ENCODE measurements at regions not wholly inside any gene's neighbourhood (a gene's known extent, or its start where the extent isn't known, plus 50 kb on each side); places are given as distances from the start of the nearest gene placed in this dataset.

DNA sequence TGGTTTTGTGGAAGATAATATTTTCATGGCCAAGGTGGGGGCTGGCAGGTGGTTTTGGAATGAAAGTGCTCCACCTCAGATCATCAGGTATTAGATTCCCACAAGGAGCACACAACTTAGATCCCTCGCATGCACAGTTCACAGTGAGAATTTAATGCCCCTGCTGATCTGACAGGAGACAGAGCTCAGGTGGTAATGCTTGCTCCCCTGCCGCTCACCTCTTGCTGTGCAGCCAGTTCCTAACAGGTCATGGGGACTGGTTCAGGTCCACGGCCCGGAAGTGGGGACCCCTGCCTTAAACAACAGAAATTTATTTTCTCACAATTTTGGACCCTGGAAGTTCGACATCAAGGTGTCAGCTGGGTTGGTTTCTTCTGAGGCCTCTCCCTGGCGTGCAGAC, 668.7 kb upstream of the ZNF608 start:
- H3K27me3 ChIP-seq (ENCODE audit: control insufficient read depth, insufficient read depth, low read length), result no peaks in the 10 kb centered on the region
- no peak for DNase-seq (ENCODE audit: low read depth, low spot score)
- no CpG with 5 or more reads among the region's 6 CpGs for WGBS (ENCODE audit: insufficient coverage, insufficient read length)
- H3K9me3 ChIP-seq (ENCODE audit: control insufficient read depth, insufficient read depth, low read length), result no peaks in the 10 kb centered on the region
- no peak overlapping the region for H3K4me3 ChIP-seq (ENCODE audit: low read length)
- H3K4me1 ChIP-seq (ENCODE audit: control insufficient read depth, insufficient read depth, low read length), result peaks cover 5% of the 10 kb centered on the region; the same call in 1 of the 2 replicates
- no peak overlapping the region for H3K27ac ChIP-seq (ENCODE audit: low read length)
- H3K36me3 ChIP-seq (ENCODE audit: control insufficient read depth, insufficient read depth, low read length), result no peaks in the 10 kb centered on the region

DNA sequence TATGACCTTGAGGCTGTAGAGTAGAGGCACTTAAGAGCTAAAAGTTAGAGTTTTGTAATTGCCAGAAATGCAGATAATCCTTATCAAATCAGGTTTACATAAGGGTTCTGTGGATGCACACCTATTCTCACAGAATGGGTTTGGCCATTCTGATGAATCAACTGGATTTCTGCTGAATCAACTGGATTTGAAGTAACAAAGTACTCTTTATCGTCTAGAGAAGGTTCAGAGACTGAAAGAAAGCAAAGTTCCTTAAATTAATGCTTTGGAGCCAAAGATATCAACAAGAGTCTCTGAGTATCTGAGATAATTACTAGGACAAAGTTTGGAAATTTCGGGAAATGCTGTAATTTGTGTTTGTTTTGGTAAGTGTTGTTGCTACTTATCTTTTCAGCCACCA, 669.6 kb upstream of the ZNF608 start:
- no peak overlapping the region for H3K27ac ChIP-seq (ENCODE audit: low read length)
- H3K36me3 ChIP-seq (ENCODE audit: control insufficient read depth, insufficient read depth, low read length), result no peaks in the 10 kb centered on the region
- no CpG with 5 or more reads among the region's 2 CpGs for WGBS (ENCODE audit: insufficient coverage, insufficient read length)
- DNase-seq (ENCODE audit: low read depth, low spot score), result no peak
- H3K27me3 ChIP-seq (ENCODE audit: control insufficient read depth, insufficient read depth, low read length), result no peaks in the 10 kb centered on the region
- H3K4me1 ChIP-seq (ENCODE audit: control insufficient read depth, insufficient read depth, low read length), result peaks cover 5% of the 10 kb centered on the region; the same call in 1 of the 2 replicates
- H3K9me3 ChIP-seq (ENCODE audit: control insufficient read depth, insufficient read depth, low read length), result no peaks in the 10 kb centered on the region
- no peak overlapping the region for H3K4me3 ChIP-seq (ENCODE audit: low read length)

DNA sequence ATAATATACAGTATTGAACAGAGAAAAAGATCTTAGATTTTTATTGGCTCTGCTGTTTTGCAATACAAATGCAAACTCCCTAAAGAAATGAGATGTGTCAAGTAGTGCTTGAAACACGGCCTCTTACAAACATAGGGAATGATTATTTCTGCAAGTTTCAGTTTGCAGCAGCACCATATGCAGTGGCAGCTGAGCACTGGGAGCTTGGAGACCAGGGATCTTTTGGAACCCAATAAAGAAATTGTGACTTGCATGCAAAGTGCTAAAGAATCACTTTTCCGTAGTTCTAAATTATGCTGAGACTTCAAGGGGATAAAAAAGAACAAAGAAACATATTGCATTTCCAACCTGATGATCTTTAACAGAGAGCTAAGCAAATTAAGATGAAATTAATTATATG, 674.6 kb upstream of the ZNF608 start:
- Histone ChIP-seq H3K36me3 (ENCODE audit: control insufficient read depth, insufficient read depth, low read length) (no peaks in the 10 kb centered on the region), H3K4me3 (ENCODE audit: low read length) (no peak overlapping the region), H3K4me1 (ENCODE audit: control insufficient read depth, insufficient read depth, low read length) (no peaks in the 10 kb centered on the region), H3K27ac (ENCODE audit: low read length) (no peak overlapping the region), H3K9me3 (ENCODE audit: control insufficient read depth, insufficient read depth, low read length) (no peaks in the 10 kb centered on the region), H3K27me3 (ENCODE audit: control insufficient read depth, insufficient read depth, low read length) (no peaks in the 10 kb centered on the region)
- no CpG with 5 or more reads among the region's 2 CpGs for WGBS (ENCODE audit: insufficient coverage, insufficient read length)
- no peak for DNase-seq (ENCODE audit: low read depth, low spot score)

DNA sequence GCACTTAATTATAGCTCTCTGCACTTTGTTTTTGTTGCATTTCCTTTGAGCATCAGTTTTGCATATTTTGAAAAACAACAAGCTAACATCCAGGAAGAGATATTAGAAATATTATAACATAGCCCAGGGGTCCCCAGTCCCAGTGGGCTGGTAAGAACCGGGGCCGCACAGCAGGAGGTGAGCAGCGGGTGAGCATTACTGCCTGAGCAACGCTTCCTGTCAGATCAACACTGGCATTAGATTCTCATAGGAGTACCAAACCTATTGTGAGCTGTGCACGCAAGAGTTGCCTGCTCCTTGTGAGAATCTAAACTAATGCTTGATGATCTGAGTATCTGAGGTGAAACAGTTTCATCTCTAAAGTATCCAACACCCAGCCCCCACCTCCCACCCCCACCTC, 675.9 kb upstream of the ZNF608 start:
- Histone ChIP-seq H3K27me3 (ENCODE audit: control insufficient read depth, insufficient read depth, low read length) (no peaks in the 10 kb centered on the region), H3K4me1 (ENCODE audit: control insufficient read depth, insufficient read depth, low read length) (no peaks in the 10 kb centered on the region), H3K4me3 (ENCODE audit: low read length) (no peak overlapping the region), H3K36me3 (ENCODE audit: control insufficient read depth, insufficient read depth, low read length) (no peaks in the 10 kb centered on the region), H3K27ac (ENCODE audit: low read length) (no peak overlapping the region), H3K9me3 (ENCODE audit: control insufficient read depth, insufficient read depth, low read length) (no peaks in the 10 kb centered on the region)
- DNase-seq (ENCODE audit: low read depth, low spot score), result no peak
- no CpG with 5 or more reads among the region's 5 CpGs for WGBS (ENCODE audit: insufficient coverage, insufficient read length)

DNA sequence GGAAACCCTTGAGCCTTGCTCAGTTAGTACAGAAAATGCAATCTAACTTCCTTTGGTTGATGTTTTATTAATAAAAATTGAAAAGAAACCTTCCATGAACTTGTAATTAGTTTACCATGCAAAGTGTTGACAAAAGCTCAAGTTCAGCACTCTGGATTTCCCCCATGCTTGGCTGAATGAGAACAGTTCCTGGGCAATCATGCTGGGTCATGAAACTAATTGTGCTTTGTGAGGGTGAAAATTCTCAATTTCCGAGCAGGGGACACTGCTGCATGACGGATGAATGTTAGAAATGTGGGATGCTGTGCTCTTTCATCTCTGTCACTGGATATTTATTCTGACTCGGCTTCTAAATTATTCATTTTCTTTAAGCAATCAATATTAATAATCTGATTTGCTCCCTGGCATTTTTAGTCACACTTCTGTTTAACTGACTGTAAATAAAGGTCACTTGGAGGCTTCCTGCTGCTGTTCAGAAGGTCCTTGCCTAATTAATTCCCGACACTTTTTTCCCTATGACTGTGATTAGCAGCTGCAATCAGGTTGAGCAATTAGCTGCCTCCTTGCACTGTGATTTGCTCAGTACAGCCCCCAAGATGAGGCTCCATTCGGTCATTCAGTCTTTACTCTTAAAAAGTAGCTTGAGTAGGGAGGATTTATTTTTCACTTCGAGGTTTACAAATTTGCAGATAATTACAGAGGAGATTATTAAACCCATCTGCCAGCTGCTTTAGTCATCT, 678.1 kb upstream of the ZNF608 start:
- no peaks in the 10 kb centered on the region for H3K4me1 ChIP-seq (ENCODE audit: control insufficient read depth, insufficient read depth, low read length)
- no peaks in the 10 kb centered on the region for H3K9me3 ChIP-seq (ENCODE audit: control insufficient read depth, insufficient read depth, low read length)
- no peak overlapping the region for H3K4me3 ChIP-seq (ENCODE audit: low read length)
- no peaks in the 10 kb centered on the region for H3K27me3 ChIP-seq (ENCODE audit: control insufficient read depth, insufficient read depth, low read length)
- DNase-seq (ENCODE audit: low read depth, low spot score), result no peak
- no peak overlapping the region for H3K27ac ChIP-seq (ENCODE audit: low read length)
- no CpG with 5 or more reads among the region's 6 CpGs for WGBS (ENCODE audit: insufficient coverage, insufficient read length)
- H3K36me3 ChIP-seq (ENCODE audit: control insufficient read depth, insufficient read depth, low read length), result no peaks in the 10 kb centered on the region

DNA sequence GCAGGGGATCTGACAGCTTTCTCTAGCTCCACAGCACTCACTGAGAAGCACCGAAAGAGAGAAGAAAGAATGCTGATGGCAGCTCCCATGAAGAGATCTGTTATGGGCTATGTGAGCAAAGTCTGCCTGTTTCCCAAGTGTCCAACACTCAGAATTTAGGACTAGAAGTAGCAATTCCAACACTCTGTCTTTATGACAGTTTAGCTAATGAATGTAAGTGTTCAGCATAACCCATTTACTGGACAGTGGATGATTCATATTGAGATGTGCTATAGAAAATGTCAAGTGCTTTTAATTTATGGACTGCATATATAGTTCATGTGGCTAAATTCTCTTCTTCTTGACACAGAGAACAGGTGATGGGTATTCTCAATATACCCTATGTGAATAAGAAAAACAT, 683.1 kb upstream of the ZNF608 start:
- H3K9me3 ChIP-seq (ENCODE audit: control insufficient read depth, insufficient read depth, low read length), result no peaks in the 10 kb centered on the region
- no peak for DNase-seq (ENCODE audit: low read depth, low spot score)
- no peak overlapping the region for H3K4me3 ChIP-seq (ENCODE audit: low read length)
- H3K36me3 ChIP-seq (ENCODE audit: control insufficient read depth, insufficient read depth, low read length), result no peaks in the 10 kb centered on the region
- no peak overlapping the region for H3K27ac ChIP-seq (ENCODE audit: low read length)
- WGBS (ENCODE audit: insufficient coverage, insufficient read length), result no CpG with 5 or more reads among the region's 1 CpG
- no peaks in the 10 kb centered on the region for H3K27me3 ChIP-seq (ENCODE audit: control insufficient read depth, insufficient read depth, low read length)
- H3K4me1 ChIP-seq (ENCODE audit: control insufficient read depth, insufficient read depth, low read length), result no peaks in the 10 kb centered on the region

DNA sequence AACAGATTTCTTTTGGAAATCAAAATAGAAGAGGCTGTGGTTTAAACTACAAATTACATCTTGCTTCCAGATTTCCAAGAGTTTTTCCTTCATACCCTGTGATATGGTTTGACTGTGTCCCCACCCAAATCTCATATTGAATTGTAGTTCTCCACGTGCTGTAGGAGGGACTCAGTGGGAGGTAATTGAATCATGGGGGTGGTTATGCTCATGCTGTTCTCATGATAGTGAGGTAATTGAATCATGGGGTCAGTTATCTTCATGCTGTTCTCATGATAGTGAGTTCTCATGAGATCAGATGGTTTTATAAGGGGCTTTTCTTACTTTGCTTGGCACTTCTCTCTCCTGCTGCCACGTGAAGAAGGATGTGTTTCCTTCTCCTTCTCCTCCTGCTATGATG, 687.0 kb upstream of the ZNF608 start:
- H3K27me3 ChIP-seq (ENCODE audit: control insufficient read depth, insufficient read depth, low read length), result no peaks in the 10 kb centered on the region
- H3K27ac ChIP-seq (ENCODE audit: low read length), result no peak overlapping the region
- no peaks in the 10 kb centered on the region for H3K36me3 ChIP-seq (ENCODE audit: control insufficient read depth, insufficient read depth, low read length)
- no CpG with 5 or more reads among the region's 2 CpGs for WGBS (ENCODE audit: insufficient coverage, insufficient read length)
- no peaks in the 10 kb centered on the region for H3K9me3 ChIP-seq (ENCODE audit: control insufficient read depth, insufficient read depth, low read length)
- DNase-seq (ENCODE audit: low read depth, low spot score), result no peak
- H3K4me1 ChIP-seq (ENCODE audit: control insufficient read depth, insufficient read depth, low read length), result no peaks in the 10 kb centered on the region
- no peak overlapping the region for H3K4me3 ChIP-seq (ENCODE audit: low read length)

DNA sequence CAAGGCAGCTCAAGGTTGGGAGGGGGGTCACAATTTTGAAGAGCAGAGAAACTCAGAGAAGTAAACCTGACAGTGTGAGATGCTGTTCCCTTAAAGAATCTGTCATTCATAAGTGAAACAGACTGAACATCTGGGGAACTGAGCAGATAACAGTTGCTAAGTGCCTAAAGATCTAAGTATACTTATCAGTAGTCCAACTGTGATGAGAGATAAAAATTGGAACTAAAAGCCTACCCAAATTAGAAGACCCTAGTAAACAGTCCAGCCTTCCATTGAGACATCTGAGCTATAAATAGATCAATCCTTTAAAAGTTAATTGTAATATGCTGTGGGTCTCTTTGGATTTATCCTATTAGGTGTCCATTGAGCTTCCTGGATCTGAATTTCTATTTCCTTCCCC, 692.8 kb upstream of the ZNF608 start:
- Histone ChIP-seq H3K4me3 (ENCODE audit: low read length) (no peak overlapping the region), H3K27ac (ENCODE audit: low read length) (no peak overlapping the region), H3K9me3 (ENCODE audit: control insufficient read depth, insufficient read depth, low read length) (no peaks in the 10 kb centered on the region), H3K27me3 (ENCODE audit: control insufficient read depth, insufficient read depth, low read length) (no peaks in the 10 kb centered on the region), H3K4me1 (ENCODE audit: control insufficient read depth, insufficient read depth, low read length) (no peaks in the 10 kb centered on the region), H3K36me3 (ENCODE audit: control insufficient read depth, insufficient read depth, low read length) (no peaks in the 10 kb centered on the region; the same call in 1 of the 2 replicates)
- no peak for DNase-seq (ENCODE audit: low read depth, low spot score)

DNA sequence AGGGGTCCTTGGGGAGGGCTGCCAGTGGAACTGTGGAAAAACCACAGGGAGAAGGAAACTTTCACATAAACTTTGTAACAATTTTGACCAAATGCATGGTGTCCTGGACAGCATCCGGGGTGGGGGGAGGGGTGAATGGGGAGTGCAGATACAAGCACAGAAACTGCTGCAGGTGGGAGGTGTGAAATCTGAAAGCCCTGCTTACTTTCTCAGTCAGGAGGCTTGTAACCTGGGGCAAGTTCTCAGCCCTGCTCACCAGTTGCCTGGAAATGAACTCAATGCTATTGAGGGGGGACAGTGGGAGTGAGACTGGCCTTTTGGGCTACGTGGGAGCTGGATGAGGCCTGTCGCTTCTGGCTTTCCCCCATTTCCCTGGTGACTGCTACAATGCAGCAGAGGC, 694.5 kb upstream of the ZNF608 start:
- Histone ChIP-seq H3K27ac (ENCODE audit: low read length) (no peak overlapping the region), H3K4me1 (ENCODE audit: control insufficient read depth, insufficient read depth, low read length) (no peaks in the 10 kb centered on the region), H3K4me3 (ENCODE audit: low read length) (no peak overlapping the region), H3K36me3 (ENCODE audit: control insufficient read depth, insufficient read depth, low read length) (no peaks in the 10 kb centered on the region; the same call in 1 of the 2 replicates), H3K9me3 (ENCODE audit: control insufficient read depth, insufficient read depth, low read length) (no peaks in the 10 kb centered on the region), H3K27me3 (ENCODE audit: control insufficient read depth, insufficient read depth, low read length) (no peaks in the 10 kb centered on the region)
- no CpG with 5 or more reads among the region's 3 CpGs for WGBS (ENCODE audit: insufficient coverage, insufficient read length)
- DNase-seq (ENCODE audit: low read depth, low spot score), result no peak

DNA sequence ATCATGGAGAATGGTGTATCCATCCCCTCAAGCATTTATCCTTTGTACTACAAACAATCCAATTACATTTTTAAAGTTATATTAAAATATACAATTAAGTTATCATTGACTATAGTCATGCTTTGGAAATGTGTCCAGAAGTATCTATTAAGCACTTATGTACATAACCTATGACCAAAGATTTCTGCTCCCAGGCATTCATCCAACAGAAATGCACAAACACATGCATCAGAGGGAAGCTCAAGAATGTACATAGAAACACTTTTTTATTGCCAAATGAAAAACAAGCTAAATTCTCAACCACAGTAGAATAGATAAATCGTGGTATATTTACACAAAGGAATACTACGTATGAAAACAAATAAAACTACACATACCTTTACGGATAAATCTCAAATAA, 700.5 kb upstream of the ZNF608 start:
- Histone ChIP-seq H3K4me1 (ENCODE audit: control insufficient read depth, insufficient read depth, low read length) (no peaks in the 10 kb centered on the region), H3K4me3 (ENCODE audit: low read length) (no peak overlapping the region), H3K36me3 (ENCODE audit: control insufficient read depth, insufficient read depth, low read length) (no peaks in the 10 kb centered on the region), H3K27ac (ENCODE audit: low read length) (no peak overlapping the region), H3K27me3 (ENCODE audit: control insufficient read depth, insufficient read depth, low read length) (no peaks in the 10 kb centered on the region), H3K9me3 (ENCODE audit: control insufficient read depth, insufficient read depth, low read length) (no peaks in the 10 kb centered on the region)
- no CpG with 5 or more reads among the region's 3 CpGs for WGBS (ENCODE audit: insufficient coverage, insufficient read length)
- no peak for DNase-seq (ENCODE audit: low read depth, low spot score)

DNA sequence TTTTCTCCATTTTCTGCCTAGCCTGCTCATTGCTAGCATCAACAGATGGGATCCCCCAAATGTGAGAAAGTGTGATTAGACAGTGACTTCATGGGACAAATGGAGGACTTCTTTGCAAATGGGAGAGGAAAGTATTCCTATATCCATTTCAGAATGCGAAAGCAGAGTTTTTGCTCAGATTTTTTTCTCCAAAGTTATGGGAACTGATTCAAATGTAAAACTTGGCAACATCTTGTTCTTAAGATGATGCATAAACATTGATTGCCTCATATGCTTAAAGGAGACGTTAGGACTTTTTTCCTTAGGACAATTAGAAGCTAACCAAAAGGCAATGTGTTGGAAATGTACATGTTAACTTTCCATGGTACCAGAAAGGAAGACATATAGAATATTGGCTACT, 704.3 kb upstream of the ZNF608 start:
- Histone ChIP-seq H3K27me3 (ENCODE audit: control insufficient read depth, insufficient read depth, low read length) (no peaks in the 10 kb centered on the region), H3K9me3 (ENCODE audit: control insufficient read depth, insufficient read depth, low read length) (no peaks in the 10 kb centered on the region), H3K4me1 (ENCODE audit: control insufficient read depth, insufficient read depth, low read length) (no peaks in the 10 kb centered on the region), H3K4me3 (ENCODE audit: low read length) (no peak overlapping the region), H3K36me3 (ENCODE audit: control insufficient read depth, insufficient read depth, low read length) (no peaks in the 10 kb centered on the region), H3K27ac (ENCODE audit: low read length) (no peak overlapping the region)
- no peak for DNase-seq (ENCODE audit: low read depth, low spot score)
- WGBS (ENCODE audit: insufficient coverage, insufficient read length), result no CpG with 5 or more reads among the region's 2 CpGs
